HFFc6 (cell line): ENCODE measurements at regions not wholly inside any gene's neighbourhood (a gene's known extent, or its start where the extent isn't known, plus 50 kb on each side); places are given as distances from the start of the nearest gene placed in this dataset.
A peak's percentile ranks its signal among the peaks of the same experiment; 100 is the strongest.

Source experiments
- DNase-seq: peaks from one replicate; pipeline ENCODE4 v3.0.0-alpha.2; 2018
- H3K27ac Mint-ChIP-seq: 2 replicates; pipeline ENCODE4 v1.8.0; 2020; ENCODE audit warnings: mild to moderate bottlenecking, mixed read lengths
- H3K27me3 Mint-ChIP-seq: 2 replicates; pipeline ENCODE4 v1.8.0; 2021; ENCODE audit warnings: mild to moderate bottlenecking, moderate library complexity, mixed read lengths; ENCODE audit not compliant: insufficient read depth
- H3K36me3 Mint-ChIP-seq: 2 replicates; pipeline ENCODE4 v1.8.0; 2021; ENCODE audit warnings: low read depth, mixed read lengths
- H3K4me1 Mint-ChIP-seq: 2 replicates; pipeline ENCODE4 v1.8.0; 2020; ENCODE audit warnings: low read depth, mixed read lengths
- H3K4me3 Mint-ChIP-seq: 2 replicates; pipeline ENCODE4 v1.8.0; 2020; ENCODE audit warnings: mild to moderate bottlenecking, moderate library complexity, mixed read lengths
- H3K9me3 Mint-ChIP-seq: 2 replicates; pipeline ENCODE4 v1.8.0; 2020; ENCODE audit warnings: mild to moderate bottlenecking, mixed read lengths
- CTCF ChIP-seq: fragments of 200-600 bp; sonication (generic); IDR thresholded peaks from 2 replicates; pipeline ENCODE4 v1.5.0; 2021; ENCODE audit warnings: antibody characterized with exemption, mild to moderate bottlenecking

DNA sequence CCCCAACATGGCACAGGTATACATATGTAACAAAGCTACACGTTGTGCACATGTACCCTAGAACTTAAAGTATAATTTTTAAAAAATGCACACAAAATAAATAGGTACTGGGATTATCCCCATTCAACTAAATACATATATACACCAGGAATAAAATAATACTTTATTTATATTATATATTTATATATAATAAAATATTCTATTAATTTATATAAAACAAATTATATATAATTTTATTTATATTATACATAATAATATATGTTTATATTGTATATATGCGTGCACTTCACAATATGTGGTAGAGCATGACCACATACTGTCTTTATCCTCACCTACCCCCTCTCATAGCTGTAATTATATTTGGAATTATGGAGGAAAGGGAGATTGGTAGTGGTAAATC, 119.1 kb upstream of the TMEM260 start:
- no peak for DNase-seq
- no peak for TF ChIP-seq CTCF
- no peaks in the 10 kb centered on the region for H3K36me3 Mint-ChIP-seq
- H3K9me3 Mint-ChIP-seq, result no peaks in the 10 kb centered on the region
- H3K27ac Mint-ChIP-seq, result no peak overlapping the region
- no peaks in the 10 kb centered on the region for H3K4me1 Mint-ChIP-seq
- H3K27me3 Mint-ChIP-seq, result peaks cover 7% of the 10 kb centered on the region
- no peak overlapping the region for H3K4me3 Mint-ChIP-seq

DNA sequence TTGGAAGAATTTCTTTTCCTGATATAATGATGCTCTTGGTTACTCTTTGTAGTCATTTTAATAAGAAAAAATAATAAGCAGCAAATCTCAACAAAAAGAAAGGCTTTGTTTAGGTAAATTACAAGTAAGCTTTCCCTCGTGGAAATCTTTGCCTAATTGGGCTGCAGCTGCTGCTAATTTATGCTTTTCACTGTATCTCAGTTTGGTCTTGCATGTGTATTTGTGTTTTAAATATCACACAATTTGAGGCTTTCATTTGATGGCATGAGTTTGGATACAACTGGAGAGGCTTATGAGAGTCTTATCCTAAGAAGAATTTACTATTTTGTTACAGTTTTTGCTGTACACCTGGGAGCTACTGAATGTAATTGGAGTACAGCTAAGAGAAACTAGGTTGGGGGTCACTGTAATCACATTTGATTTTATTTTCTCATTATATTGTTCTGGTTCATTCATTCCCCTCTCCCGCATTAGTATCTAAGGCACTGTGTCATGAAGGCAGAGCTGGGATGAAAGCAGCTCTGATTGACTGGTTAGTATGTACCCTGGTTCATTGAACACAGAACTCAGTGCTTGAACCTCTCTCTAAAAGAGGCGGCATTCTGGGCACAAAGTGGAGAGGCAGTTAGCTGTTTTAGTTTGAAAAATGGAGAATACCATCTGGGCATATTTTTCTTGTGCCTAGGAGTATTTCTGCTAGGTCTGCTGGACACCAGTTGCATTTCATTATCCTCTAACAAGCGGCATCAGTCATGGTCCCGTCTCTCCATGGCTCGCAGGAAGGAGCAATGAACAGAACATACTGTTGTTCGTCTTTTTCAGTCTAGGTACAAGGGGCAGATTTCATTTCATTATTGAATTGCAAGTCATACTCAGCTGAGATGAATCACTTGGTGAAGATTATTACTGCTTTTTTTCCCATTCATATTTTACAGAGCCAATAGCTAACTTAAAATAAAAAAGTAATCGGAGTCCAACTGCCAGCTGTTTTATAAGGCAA, 118.0 kb upstream of the TMEM260 start:
- no peak for DNase-seq

DNA sequence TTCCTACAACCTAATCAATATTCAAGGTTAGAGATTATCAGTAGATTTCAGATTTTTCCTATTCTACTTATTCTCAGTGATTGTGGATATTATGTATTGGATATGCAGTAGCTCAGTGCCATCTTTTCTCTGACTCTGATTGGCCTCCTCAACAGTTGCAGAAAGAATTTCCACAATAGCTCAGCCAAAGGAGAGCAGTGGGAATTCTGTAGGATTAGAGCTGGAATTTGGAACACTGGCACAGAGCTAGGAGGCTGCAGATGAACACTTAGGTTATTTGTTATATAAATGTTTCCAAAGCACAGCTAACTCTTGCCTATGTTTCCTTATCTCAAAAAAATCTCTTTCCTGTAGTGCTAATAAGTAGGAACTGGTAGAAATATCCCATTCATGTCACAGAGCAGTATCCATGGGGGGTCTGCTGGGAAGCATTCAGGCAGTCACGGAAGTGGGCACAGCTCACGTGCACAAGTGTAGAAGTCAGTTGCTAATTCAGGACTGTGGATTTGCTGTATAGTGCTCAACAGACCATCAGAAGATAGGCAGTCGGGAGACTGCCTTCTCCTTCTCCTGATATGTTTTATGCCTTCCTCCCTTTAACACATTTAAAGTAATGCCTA, 116.2 kb upstream of the TMEM260 start:
- no peak overlapping the region for H3K4me3 Mint-ChIP-seq
- H3K27ac Mint-ChIP-seq, result no peak overlapping the region
- DNase-seq, result no peak
- peaks cover 7% of the 10 kb centered on the region for H3K27me3 Mint-ChIP-seq
- no peaks in the 10 kb centered on the region for H3K9me3 Mint-ChIP-seq
- no peaks in the 10 kb centered on the region for H3K4me1 Mint-ChIP-seq
- no peak for TF ChIP-seq CTCF
- no peaks in the 10 kb centered on the region for H3K36me3 Mint-ChIP-seq

More for the DNA sequence above, 118.0 kb upstream of the TMEM260 start:
- Mint-ChIP-seq H3K4me1 (no peaks in the 10 kb centered on the region), H3K4me3 (no peak overlapping the region), H3K9me3 (no peaks in the 10 kb centered on the region), H3K36me3 (no peaks in the 10 kb centered on the region), H3K27me3 (peaks cover 7% of the 10 kb centered on the region), H3K27ac (no peak overlapping the region)
- no peak for TF ChIP-seq CTCF

DNA sequence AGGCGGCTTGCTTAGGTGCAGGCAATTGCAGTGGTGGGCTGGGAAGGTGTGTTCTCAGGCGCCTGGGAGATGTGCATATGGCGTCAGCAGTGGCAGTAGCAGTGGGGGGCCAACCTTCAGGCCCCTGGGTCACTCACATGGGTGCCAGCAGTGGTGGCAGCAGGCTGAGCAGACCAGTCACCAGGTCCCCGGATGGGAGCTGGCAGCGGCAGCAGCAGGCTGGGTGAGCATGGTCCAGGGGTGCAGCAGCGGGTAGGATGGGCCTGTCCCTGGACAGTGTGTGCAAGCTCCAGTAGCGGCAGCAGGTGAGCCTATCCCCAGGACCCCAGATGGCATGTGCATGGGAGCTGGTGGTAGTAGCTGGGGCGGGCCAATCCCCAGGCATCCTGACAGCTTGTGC, 108.5 kb upstream of the TMEM260 start:
- no peak overlapping the region for H3K4me3 Mint-ChIP-seq
- no peak for TF ChIP-seq CTCF

GRCh38 chr14:56474419-56475022, 105.1 kb upstream of the TMEM260 start:
- Mint-ChIP-seq H3K27me3 (peaks cover 8% of the 10 kb centered on the region), H3K4me3 (no peak overlapping the region), H3K36me3 (no peaks in the 10 kb centered on the region), H3K27ac (no peak overlapping the region), H3K4me1 (no peaks in the 10 kb centered on the region), H3K9me3 (no peaks in the 10 kb centered on the region)
- DNase-seq, result peak; percentile 41
- TF ChIP-seq CTCF, result peak; percentile 85

More for the DNA sequence above, 108.5 kb upstream of the TMEM260 start:
- Mint-ChIP-seq H3K4me1 (no peaks in the 10 kb centered on the region), H3K36me3 (no peaks in the 10 kb centered on the region), H3K27ac (no peak overlapping the region), H3K9me3 (peaks cover 6% of the 10 kb centered on the region; the same call in 1 of the 2 replicates), H3K27me3 (peaks cover 8% of the 10 kb centered on the region)
- DNase-seq, result no peak
